ENCODE measurements at regions not wholly inside any gene's neighbourhood (a gene's known extent, or its start where the extent isn't known, plus 50 kb on each side); places are given as distances from the start of the nearest gene placed in this dataset.

- no peak for DNase-seq
Measured at GRCh38 chr2:37550190-37550589, 121.3 kb downstream of the CDC42EP3 start.

- no peak for DNase-seq
Measured at GRCh38 chr2:37551783-37552182, 119.7 kb downstream of the CDC42EP3 start.

GRCh38 chr2:37552339-37552738 is 119.1 kb downstream of the CDC42EP3 start:
- DNase-seq: no peak

GRCh38 chr2:37553411-37554154 is 117.9 kb downstream of the CDC42EP3 start:
- DNase-seq: no peak

- no peak for DNase-seq
Measured at GRCh38 chr2:37554155-37554510, 117.3 kb downstream of the CDC42EP3 start.

- DNase-seq: no peak
Measured at GRCh38 chr2:37554687-37555086, 116.8 kb downstream of the CDC42EP3 start.

- no peak for DNase-seq
Measured at GRCh38 chr2:37555457-37555856, 116.0 kb downstream of the CDC42EP3 start.

GRCh38 chr2:37556256-37556655 is 115.2 kb downstream of the CDC42EP3 start:
- DNase-seq: no peak

GRCh38 chr2:37558623-37559022 is 112.8 kb downstream of the CDC42EP3 start:
- DNase-seq: no peak

GRCh38 chr2:37560241-37560848 is 111.1 kb downstream of the CDC42EP3 start:
- no peak for DNase-seq

GRCh38 chr2:37560863-37561614 is 110.4 kb downstream of the CDC42EP3 start:
- no peak for DNase-seq

- peak; percentile 26 to 32 for DNase-seq
Measured at GRCh38 chr2:37561615-37562569, 109.5 kb downstream of the CDC42EP3 start.

- DNase-seq: no peak
Measured at GRCh38 chr2:37563375-37564015, 107.9 kb downstream of the CDC42EP3 start.

GRCh38 chr2:37564356-37564755 is 107.1 kb downstream of the CDC42EP3 start:
- no peak for DNase-seq

GRCh38 chr2:37566517-37566981 is 104.9 kb downstream of the CDC42EP3 start:
- DNase-seq: no peak

- no peak for DNase-seq
Measured at GRCh38 chr2:37568565-37568964, 102.9 kb downstream of the CDC42EP3 start.

GRCh38 chr2:37569131-37569823 is 102.2 kb downstream of the CDC42EP3 start:
- no peak for DNase-seq

GRCh38 chr2:37569986-37570679 is 101.3 kb downstream of the CDC42EP3 start:
- DNase-seq: no peak

GRCh38 chr2:37570773-37571586 is 100.5 kb downstream of the CDC42EP3 start:
- peak; percentile 46 to 59 for DNase-seq

GRCh38 chr2:37571587-37572136 is 99.8 kb downstream of the CDC42EP3 start:
- no peak for DNase-seq
